Natural killer cell (primary cell): ENCODE measurements at regions not wholly inside any gene's neighbourhood (a gene's known extent, or its start where the extent isn't known, plus 50 kb on each side); places are given as distances from the start of the nearest gene placed in this dataset.

Experiments
- ATAC-seq, 3 donors: fragments of 150-1000 bp in 2 of 3; fragments of 200-7000 bp in 1 of 3; cut with Tn5 transposase; 1 replicate in 1 of 3; 2 replicates in 2 of 3; pipeline ENCODE4 v1.10.0; 2021; ENCODE audit warnings: mild to moderate bottlenecking in 2 of 3, moderate library complexity in 2 of 3
- DNase-seq, 2 donors: peaks; one replicate each; pipeline versions ENCODE4 v3.0.0 to v3.0.0-alpha.2; 2013 to 2021; ENCODE audit warnings: mixed read lengths in 1 of 2
- H3K27ac ChIP-seq: one replicate; pipeline ENCODE4 v1.5.1; 2013; ENCODE audit warnings: mild to moderate bottlenecking, low read length
- H3K27me3 ChIP-seq: one replicate; pipeline ENCODE4 v1.6.1; 2013; ENCODE audit warnings: low read length; ENCODE audit not compliant: control insufficient read depth, insufficient read depth
- H3K36me3 ChIP-seq: one replicate; pipeline ENCODE4 v1.6.1; 2013; ENCODE audit warnings: low read length; ENCODE audit not compliant: control insufficient read depth, insufficient read depth
- H3K4me1 ChIP-seq: one replicate; pipeline ENCODE4 v1.6.1; 2013; ENCODE audit warnings: low read length; ENCODE audit not compliant: control insufficient read depth, insufficient read depth
- H3K4me3 ChIP-seq: one replicate; pipeline ENCODE4 v1.5.1; 2013; ENCODE audit warnings: low read length
- H3K9me3 ChIP-seq: one replicate; pipeline ENCODE4 v1.6.1; 2013; ENCODE audit warnings: low read length; ENCODE audit not compliant: control insufficient read depth, insufficient read depth
- H3K27ac Mint-ChIP-seq, 2 donors: one replicate each; pipeline ENCODE4 v1.8.0; 2022; ENCODE audit warnings: mild to moderate bottlenecking in 2 of 2, mixed read lengths in 2 of 2, moderate library complexity in 1 of 2
- H3K27me3 Mint-ChIP-seq, 2 donors: one replicate each; pipeline ENCODE4 v1.8.0; 2022; ENCODE audit warnings: low read depth in 2 of 2, mixed read lengths in 2 of 2
- H3K36me3 Mint-ChIP-seq: one replicate; pipeline ENCODE4 v1.8.0; 2022; ENCODE audit warnings: mixed read lengths
- H3K4me1 Mint-ChIP-seq, 2 donors: one replicate each; pipeline ENCODE4 v1.8.0; 2022; ENCODE audit warnings: mixed read lengths in 2 of 2
- H3K4me3 Mint-ChIP-seq: one replicate; pipeline ENCODE4 v1.8.0; 2022; ENCODE audit warnings: mild to moderate bottlenecking, moderate library complexity, mixed read lengths
- H3K9me3 Mint-ChIP-seq, 2 donors: one replicate each; pipeline ENCODE4 v1.8.0; 2022; ENCODE audit warnings: mixed read lengths in 2 of 2
- WGBS: methylation state at CpG from one replicate; pipeline ENCODE4 v1.1.7; 2013; ENCODE audit warnings: missing lambda C conversion rate; ENCODE audit not compliant: insufficient coverage; 5-methylcytosine and 5-hydroxymethylcytosine counted together
- intact Hi-C: fragments of 100-400 bp; cut with micrococcal nuclease; formaldehyde crosslinking; loops from one replicate; pipeline ENCODE4 v1.14.2; 2022
- TF ChIP-seq, protein P1 (sequence below): fragments of 200-600 bp; IDR thresholded peaks from one replicate; pipeline ENCODE4 v1.8.0; 2022; ENCODE audit warnings: antibody characterized with exemption

DNA sequence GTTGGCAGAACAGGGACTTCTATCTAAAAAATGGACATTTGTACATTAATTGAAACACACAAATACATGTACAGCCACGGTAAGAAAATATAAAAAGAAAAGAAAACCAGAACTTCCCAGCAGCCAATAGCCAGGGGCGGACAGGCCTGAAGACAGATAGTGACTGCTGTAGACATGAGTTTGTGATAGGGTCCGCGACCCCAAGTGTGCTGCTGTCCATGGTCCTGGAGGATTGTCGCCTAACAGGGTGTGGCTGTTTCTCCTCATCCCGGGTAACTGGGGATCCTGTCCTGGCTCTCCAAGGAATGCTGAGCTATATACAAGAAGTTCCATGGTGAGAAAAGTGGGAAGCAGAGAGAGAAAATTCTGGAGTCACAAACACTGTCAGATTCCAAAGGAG, 266.5 kb upstream of the SALL3 start:
- Mint-ChIP-seq H3K4me3 (no peak overlapping the region), H3K36me3 (peaks cover 11% of the 10 kb centered on the region), H3K27ac (no peak overlapping the region), H3K9me3 (peaks cover 8 to 13% of the 10 kb centered on the region in 2 donors), H3K4me1 (no peaks in the 10 kb centered on the region), H3K27me3 (peaks cover 0 to 8% of the 10 kb centered on the region in 2 donors)
- TF ChIP-seq, protein P1, sequence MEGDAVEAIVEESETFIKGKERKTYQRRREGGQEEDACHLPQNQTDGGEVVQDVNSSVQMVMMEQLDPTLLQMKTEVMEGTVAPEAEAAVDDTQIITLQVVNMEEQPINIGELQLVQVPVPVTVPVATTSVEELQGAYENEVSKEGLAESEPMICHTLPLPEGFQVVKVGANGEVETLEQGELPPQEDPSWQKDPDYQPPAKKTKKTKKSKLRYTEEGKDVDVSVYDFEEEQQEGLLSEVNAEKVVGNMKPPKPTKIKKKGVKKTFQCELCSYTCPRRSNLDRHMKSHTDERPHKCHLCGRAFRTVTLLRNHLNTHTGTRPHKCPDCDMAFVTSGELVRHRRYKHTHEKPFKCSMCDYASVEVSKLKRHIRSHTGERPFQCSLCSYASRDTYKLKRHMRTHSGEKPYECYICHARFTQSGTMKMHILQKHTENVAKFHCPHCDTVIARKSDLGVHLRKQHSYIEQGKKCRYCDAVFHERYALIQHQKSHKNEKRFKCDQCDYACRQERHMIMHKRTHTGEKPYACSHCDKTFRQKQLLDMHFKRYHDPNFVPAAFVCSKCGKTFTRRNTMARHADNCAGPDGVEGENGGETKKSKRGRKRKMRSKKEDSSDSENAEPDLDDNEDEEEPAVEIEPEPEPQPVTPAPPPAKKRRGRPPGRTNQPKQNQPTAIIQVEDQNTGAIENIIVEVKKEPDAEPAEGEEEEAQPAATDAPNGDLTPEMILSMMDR, result no peak
- H3K36me3 ChIP-seq, result no peaks in the 10 kb centered on the region
- no peak for DNase-seq
- no peaks in the 10 kb centered on the region for H3K27me3 ChIP-seq
- ATAC-seq, result no peak
- no peak overlapping the region for H3K4me3 ChIP-seq
- no peaks in the 10 kb centered on the region for H3K9me3 ChIP-seq
- no peaks in the 10 kb centered on the region for H3K4me1 ChIP-seq
- no peak overlapping the region for H3K27ac ChIP-seq
- intact Hi-C loops, result no loop called here
- WGBS, result 22% methylated on average over 5 of the region's 6 CpGs

DNA sequence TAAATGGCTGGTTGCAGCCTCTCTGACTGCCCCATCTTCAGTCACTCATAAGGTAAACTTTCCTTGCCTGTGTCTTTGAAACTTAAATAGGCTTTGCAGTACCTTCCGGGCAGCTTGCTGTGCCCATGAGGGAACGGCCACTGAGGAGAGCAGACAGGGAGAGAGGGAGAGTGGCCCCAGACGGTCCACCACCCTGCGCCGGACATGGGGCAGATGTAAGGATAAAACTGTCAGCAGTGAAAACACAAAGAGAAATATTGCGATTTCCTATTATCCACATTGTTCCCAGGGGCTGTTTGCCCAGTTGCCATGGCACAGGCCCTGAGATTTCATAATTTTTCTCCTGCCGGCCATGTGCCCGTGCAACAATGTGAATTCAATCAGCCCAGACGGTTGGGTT, 265.9 kb upstream of the SALL3 start:
- Histone ChIP-seq H3K4me3 (no peak overlapping the region), H3K27ac (no peak overlapping the region), H3K9me3 (no peaks in the 10 kb centered on the region), H3K4me1 (no peaks in the 10 kb centered on the region), H3K36me3 (no peaks in the 10 kb centered on the region), H3K27me3 (no peaks in the 10 kb centered on the region)
- Mint-ChIP-seq H3K9me3 (peaks cover 3 to 6% of the 10 kb centered on the region in 2 donors), H3K27me3 (peaks cover 7 to 8% of the 10 kb centered on the region in 2 donors), H3K36me3 (peaks cover 5% of the 10 kb centered on the region), H3K4me1 (no peaks in the 10 kb centered on the region), H3K27ac (no peak overlapping the region), H3K4me3 (no peak overlapping the region)
- DNase-seq (no peak), ATAC-seq (no peak)
- intact Hi-C loops, result no loop called here
- WGBS, result 90% methylated on average over 8 of the region's 9 CpGs
- TF ChIP-seq, protein P1, result no peak

DNA sequence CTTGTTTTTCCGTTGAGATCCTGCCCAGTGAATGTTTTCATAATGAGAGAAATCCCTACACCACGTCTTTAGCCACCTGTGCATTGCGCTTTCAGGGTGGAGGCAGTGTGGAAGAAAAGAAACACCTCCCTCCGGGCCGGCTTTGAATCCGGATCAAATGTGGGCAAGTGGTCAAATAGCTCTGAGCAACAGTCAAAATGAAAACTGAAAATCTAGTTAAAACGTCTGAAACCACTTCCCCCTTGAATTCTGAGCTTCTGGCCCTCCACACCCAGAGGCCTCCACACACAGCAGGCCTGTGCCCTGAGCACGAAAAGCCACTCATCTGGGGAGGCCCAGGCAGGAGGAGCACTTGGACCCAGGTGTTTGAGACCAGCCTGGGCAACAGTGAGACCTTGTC, 263.6 kb upstream of the SALL3 start:
- Histone ChIP-seq H3K4me1 (no peaks in the 10 kb centered on the region), H3K9me3 (no peaks in the 10 kb centered on the region), H3K27ac (no peak overlapping the region), H3K4me3 (no peak overlapping the region), H3K27me3 (no peaks in the 10 kb centered on the region), H3K36me3 (no peaks in the 10 kb centered on the region)
- no peak for DNase-seq
- Mint-ChIP-seq H3K4me3 (no peak overlapping the region), H3K4me1 (no peaks in the 10 kb centered on the region), H3K27me3 (peaks cover 8 to 9% of the 10 kb centered on the region in 2 donors), H3K36me3 (no peaks in the 10 kb centered on the region), H3K9me3 (peaks cover 0 to 2% of the 10 kb centered on the region in 2 donors), H3K27ac (no peak overlapping the region)
- no peak for ATAC-seq
- TF ChIP-seq, protein P1, result no peak
- 60% methylated on average over 8 of the region's 8 CpGs for WGBS
- intact Hi-C loops, result no loop called here

DNA sequence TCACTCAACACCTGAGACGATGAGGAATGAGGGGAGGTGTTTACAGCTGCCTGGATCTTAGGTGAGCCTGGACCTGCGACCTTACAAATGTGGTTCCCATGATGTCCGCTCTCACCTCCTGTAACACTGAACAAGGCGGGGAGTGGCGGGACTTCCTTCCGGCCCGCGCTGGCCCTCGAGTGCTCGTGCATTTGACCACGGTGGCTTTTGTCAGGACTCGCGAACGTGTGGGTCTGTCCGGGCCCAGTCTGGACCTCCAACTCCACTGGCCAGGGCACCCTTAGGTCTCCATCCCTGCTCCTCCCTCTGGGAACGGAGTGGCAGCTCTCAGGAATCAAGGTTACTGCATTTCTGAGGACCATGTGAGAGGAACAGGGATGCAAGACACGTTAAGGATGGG, 263.0 kb upstream of the SALL3 start:
- TF ChIP-seq, protein P1, result no peak
- no peaks in the 10 kb centered on the region for H3K27me3 ChIP-seq
- DNase-seq (no peak), ATAC-seq (no peak)
- Mint-ChIP-seq H3K4me1 (no peaks in the 10 kb centered on the region), H3K9me3 (no peaks in the 10 kb centered on the region), H3K4me3 (no peak overlapping the region), H3K36me3 (no peaks in the 10 kb centered on the region), H3K27ac (no peak overlapping the region), H3K27me3 (peaks cover 10 to 11% of the 10 kb centered on the region in 2 donors)
- 83% methylated on average over 17 of the region's 17 CpGs for WGBS
- intact Hi-C loops, result no loop called here
- no peaks in the 10 kb centered on the region for H3K9me3 ChIP-seq
- H3K4me1 ChIP-seq, result no peaks in the 10 kb centered on the region
- H3K36me3 ChIP-seq, result no peaks in the 10 kb centered on the region
- no peak overlapping the region for H3K4me3 ChIP-seq
- H3K27ac ChIP-seq, result no peak overlapping the region
